ENCODE measurements at regions not wholly inside any gene's neighbourhood (a gene's known extent, or its start where the extent isn't known, plus 50 kb on each side); places are given as distances from the start of the nearest gene placed in this dataset.
A peak's percentile ranks its signal among the peaks of the same experiment; 100 is the strongest.
"Not testable (repeated sequence)": the region's sequence is repeated elsewhere in the genome, so short reads cannot be mapped to it uniquely, and the experiment has no call there.

DNA sequence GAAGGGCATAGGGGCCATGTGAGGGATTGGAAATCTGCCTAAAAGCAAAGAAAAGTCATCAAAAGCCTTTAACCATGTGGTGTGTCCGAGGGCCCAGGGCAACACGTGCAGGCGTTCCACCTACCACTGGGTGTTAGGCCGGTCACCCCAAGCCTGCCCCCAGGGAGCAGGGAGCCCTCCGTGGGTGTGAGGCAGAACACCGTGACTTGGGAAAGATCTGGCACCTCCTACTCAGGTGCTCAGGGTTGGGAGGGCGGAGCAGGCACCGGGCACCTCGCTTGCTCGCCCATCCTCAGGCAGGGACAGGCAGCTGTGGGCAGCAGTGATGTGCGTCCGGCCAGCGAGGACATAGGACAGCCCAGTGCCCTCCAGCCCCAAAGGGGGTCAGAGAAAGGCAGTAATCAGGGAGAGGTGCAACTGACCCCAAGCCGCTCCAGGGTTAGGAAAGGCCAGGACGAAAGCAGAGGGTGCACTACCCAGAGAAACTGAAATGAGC lies 80.7 kb upstream of the CHST15 start:
- Histone ChIP-seq H3K27ac (ENCODE audit: low read depth in 1 of 3, low read length in 2 of 3) (no peak overlapping the region), H3K27me3 (ENCODE audit: control insufficient read depth in 3 of 3, insufficient read depth in 3 of 3, low read length in 3 of 3) (no peaks in the 10 kb centered on the region), H3K4me3 (ENCODE audit: low read depth in 1 of 3, low read length in 3 of 3) (no peak overlapping the region), H3K9me3 (ENCODE audit: control insufficient read depth in 2 of 2, insufficient read depth in 1 of 2, low read depth in 1 of 2, low read length in 1 of 2) (peaks cover 0 to 4% of the 10 kb centered on the region in 2 donors), H3K36me3 (ENCODE audit: control insufficient read depth in 3 of 3, insufficient read depth in 2 of 3, low read depth in 1 of 3, low read length in 3 of 3) (no peaks in the 10 kb centered on the region), H3K4me1 (ENCODE audit: control insufficient read depth in 3 of 3, insufficient read depth in 2 of 3, low read depth in 1 of 3, low read length in 2 of 3) (no peaks in the 10 kb centered on the region)
- 70 to 89% (median 83%) methylated on average over 15 of the region's 15 CpGs for WGBS, 3 donors
- FAIRE-seq, result no peak
- no peak for DNase-seq

DNA sequence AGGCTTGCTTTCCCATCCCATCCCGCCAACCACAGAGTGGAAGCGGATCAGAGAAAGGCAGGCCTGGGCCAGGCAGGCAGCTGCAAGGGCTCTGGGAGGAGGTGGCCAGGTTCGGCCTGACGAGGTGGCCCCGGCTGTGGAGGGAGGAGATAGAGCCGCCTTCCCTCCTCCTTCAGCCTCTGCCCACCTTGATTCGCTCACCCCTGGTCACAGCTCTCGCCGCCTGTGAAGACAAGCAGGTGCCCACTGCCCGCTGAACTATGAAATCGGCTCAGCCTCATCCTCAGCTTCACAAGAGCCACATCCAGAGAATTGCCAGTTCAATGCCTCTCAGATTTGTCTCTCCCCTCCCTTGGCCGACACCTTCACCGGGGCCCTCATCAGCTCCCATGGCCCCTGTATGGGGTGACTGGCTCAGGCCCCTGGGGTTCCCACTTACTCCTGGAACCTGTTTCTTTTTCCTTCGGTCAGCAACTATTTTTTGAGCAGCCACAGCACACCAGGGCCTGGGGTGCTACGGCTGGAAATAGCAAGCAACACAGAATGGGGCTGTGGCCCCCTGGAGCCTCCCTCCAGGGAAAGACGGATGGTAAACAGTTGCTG lies 80.0 kb upstream of the CHST15 start:
- H3K4me3 ChIP-seq (ENCODE audit: low read depth in 1 of 3, low read length in 3 of 3), result no peak overlapping the region
- 86 to 92% (median 90%) methylated on average over 16 of the region's 16 CpGs for WGBS, 3 donors
- no peak for DNase-seq

DNA sequence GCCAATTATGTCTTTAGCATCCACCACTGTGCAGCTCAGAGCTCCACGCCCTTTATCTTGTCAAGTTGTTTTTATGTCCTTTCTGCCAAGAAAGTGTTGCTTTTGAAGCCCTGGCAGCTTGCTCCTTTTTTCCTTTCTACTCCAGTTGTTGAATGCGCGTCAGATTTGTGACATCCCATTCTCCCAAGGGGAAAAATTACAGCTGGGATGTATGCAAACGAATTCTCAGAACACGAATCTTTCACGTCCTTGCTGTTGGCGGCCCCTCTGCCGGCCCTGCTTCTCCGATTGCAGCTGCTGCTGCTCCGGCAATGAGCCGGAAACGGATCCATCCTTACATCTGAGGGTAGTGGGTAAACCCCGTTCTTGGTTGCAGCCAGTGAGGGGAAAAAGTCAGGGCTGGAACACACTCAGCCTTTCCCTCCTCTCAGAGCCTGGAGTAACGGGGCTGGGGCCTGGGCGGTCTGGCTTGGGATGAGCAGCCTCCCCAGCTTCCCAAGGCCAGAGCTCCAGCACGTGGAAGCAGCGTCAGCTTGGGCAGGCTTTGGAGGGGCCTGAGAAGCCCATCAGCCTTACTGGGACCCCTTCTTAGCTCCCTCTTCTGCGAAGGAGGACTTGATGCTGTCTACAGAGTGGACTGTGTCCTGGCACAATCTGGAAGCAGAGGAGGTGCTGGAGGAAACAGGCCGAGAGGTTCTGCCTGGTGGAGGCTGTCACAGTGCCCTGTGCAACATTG lies 79.0 kb upstream of the CHST15 start:
- peak in 1 of 2 donors; percentile 16 for DNase-seq
- no peak overlapping the region for H3K4me3 ChIP-seq (ENCODE audit: low read depth in 1 of 3, low read length in 3 of 3)
- H3K27me3 ChIP-seq (ENCODE audit: control insufficient read depth in 3 of 3, insufficient read depth in 3 of 3, low read length in 3 of 3), result no peaks in the 10 kb centered on the region
- peaks cover 0 to 4% of the 10 kb centered on the region in 2 donors for H3K9me3 ChIP-seq (ENCODE audit: control insufficient read depth in 2 of 2, insufficient read depth in 1 of 2, low read depth in 1 of 2, low read length in 1 of 2)
- no peaks in the 10 kb centered on the region for H3K36me3 ChIP-seq (ENCODE audit: control insufficient read depth in 3 of 3, insufficient read depth in 2 of 3, low read depth in 1 of 3, low read length in 3 of 3)
- 74 to 84% (median 80%) methylated on average over 19 of the region's 19 CpGs for WGBS, 3 donors
- FAIRE-seq, result no peak
- peak overlapping the region in 1 of 3 donors; percentile 55 for H3K27ac ChIP-seq (ENCODE audit: low read depth in 1 of 3, low read length in 2 of 3)
- no peaks in the 10 kb centered on the region for H3K4me1 ChIP-seq (ENCODE audit: control insufficient read depth in 3 of 3, insufficient read depth in 2 of 3, low read depth in 1 of 3, low read length in 2 of 3)

More for the DNA sequence above, 80.0 kb upstream of the CHST15 start:
- peaks cover 0 to 4% of the 10 kb centered on the region in 2 donors for H3K9me3 ChIP-seq (ENCODE audit: control insufficient read depth in 2 of 2, insufficient read depth in 1 of 2, low read depth in 1 of 2, low read length in 1 of 2)
- H3K27me3 ChIP-seq (ENCODE audit: control insufficient read depth in 3 of 3, insufficient read depth in 3 of 3, low read length in 3 of 3), result no peaks in the 10 kb centered on the region
- no peaks in the 10 kb centered on the region for H3K36me3 ChIP-seq (ENCODE audit: control insufficient read depth in 3 of 3, insufficient read depth in 2 of 3, low read depth in 1 of 3, low read length in 3 of 3)
- H3K4me1 ChIP-seq (ENCODE audit: control insufficient read depth in 3 of 3, insufficient read depth in 2 of 3, low read depth in 1 of 3, low read length in 2 of 3), result no peaks in the 10 kb centered on the region
- H3K27ac ChIP-seq (ENCODE audit: low read depth in 1 of 3, low read length in 2 of 3), result peak overlapping the region in 1 of 3 donors; percentile 55
- FAIRE-seq, result no peak

DNA sequence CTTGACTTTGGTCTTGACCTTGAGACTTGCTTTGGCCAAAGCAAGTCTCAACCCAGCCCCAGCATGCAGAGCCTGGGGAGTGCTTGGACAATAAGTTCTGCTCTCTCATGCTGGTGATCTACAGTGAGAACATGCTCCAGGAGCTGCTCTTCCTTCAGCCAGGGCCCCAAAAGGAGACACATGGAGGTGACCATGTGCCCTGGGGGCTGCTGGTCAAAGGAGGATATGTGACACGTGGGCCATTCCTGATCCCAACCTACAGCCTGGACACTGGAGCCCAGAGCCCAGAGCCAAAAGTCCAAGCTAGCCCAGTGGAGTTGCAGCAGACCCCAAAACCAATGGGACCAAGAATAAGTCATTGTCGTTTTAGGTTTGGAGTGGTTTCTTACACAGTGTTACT lies 78.2 kb upstream of the CHST15 start:
- no peak overlapping the region for H3K4me3 ChIP-seq (ENCODE audit: low read depth in 1 of 3, low read length in 3 of 3)
- no peaks in the 10 kb centered on the region for H3K36me3 ChIP-seq (ENCODE audit: control insufficient read depth in 3 of 3, insufficient read depth in 2 of 3, low read depth in 1 of 3, low read length in 3 of 3)
- 65 to 87% (median 83%) methylated on average over 2 of the region's 2 CpGs for WGBS, 3 donors
- FAIRE-seq (no peak), DNase-seq (no peak)
- no peaks in the 10 kb centered on the region for H3K27me3 ChIP-seq (ENCODE audit: control insufficient read depth in 3 of 3, insufficient read depth in 3 of 3, low read length in 3 of 3)
- no peak overlapping the region for H3K27ac ChIP-seq (ENCODE audit: low read depth in 1 of 3, low read length in 2 of 3)
- peaks cover 0 to 4% of the 10 kb centered on the region in 2 donors for H3K9me3 ChIP-seq (ENCODE audit: control insufficient read depth in 2 of 2, insufficient read depth in 1 of 2, low read depth in 1 of 2, low read length in 1 of 2)
- no peaks in the 10 kb centered on the region for H3K4me1 ChIP-seq (ENCODE audit: control insufficient read depth in 3 of 3, insufficient read depth in 2 of 3, low read depth in 1 of 3, low read length in 2 of 3)

DNA sequence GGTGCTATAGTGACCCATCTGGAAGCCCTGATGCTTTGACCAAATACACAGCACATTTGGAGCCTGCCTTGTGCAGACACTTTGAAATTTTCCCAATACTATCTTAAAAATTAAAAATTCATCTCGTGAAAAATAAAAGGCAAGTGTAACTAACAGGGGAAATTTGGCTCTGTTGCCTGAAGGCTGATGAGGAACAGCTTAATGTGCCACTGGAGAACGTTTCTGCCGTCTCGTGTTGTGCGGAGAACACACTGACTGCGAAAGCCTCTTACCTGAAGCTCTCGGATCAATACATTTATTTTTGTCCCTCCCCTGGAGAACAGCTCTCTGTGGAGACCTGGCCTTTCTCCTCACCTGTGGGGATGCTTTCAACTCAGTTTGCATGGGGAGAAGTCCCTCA lies 77.2 kb upstream of the CHST15 start:
- DNase-seq, result no peak
- Histone ChIP-seq H3K4me1 (ENCODE audit: control insufficient read depth in 3 of 3, insufficient read depth in 2 of 3, low read depth in 1 of 3, low read length in 2 of 3) (no peaks in the 10 kb centered on the region), H3K4me3 (ENCODE audit: low read depth in 1 of 3, low read length in 3 of 3) (no peak overlapping the region), H3K36me3 (ENCODE audit: control insufficient read depth in 3 of 3, insufficient read depth in 2 of 3, low read depth in 1 of 3, low read length in 3 of 3) (no peaks in the 10 kb centered on the region), H3K27ac (ENCODE audit: low read depth in 1 of 3, low read length in 2 of 3) (no peak overlapping the region), H3K27me3 (ENCODE audit: control insufficient read depth in 3 of 3, insufficient read depth in 3 of 3, low read length in 3 of 3) (no peaks in the 10 kb centered on the region), H3K9me3 (ENCODE audit: control insufficient read depth in 2 of 2, insufficient read depth in 1 of 2, low read depth in 1 of 2, low read length in 1 of 2) (peaks cover 0 to 4% of the 10 kb centered on the region in 2 donors)
- WGBS, 3 donors, result 79 to 88% (median 80%) methylated on average over 7 of the region's 7 CpGs
- FAIRE-seq, result no peak

DNA sequence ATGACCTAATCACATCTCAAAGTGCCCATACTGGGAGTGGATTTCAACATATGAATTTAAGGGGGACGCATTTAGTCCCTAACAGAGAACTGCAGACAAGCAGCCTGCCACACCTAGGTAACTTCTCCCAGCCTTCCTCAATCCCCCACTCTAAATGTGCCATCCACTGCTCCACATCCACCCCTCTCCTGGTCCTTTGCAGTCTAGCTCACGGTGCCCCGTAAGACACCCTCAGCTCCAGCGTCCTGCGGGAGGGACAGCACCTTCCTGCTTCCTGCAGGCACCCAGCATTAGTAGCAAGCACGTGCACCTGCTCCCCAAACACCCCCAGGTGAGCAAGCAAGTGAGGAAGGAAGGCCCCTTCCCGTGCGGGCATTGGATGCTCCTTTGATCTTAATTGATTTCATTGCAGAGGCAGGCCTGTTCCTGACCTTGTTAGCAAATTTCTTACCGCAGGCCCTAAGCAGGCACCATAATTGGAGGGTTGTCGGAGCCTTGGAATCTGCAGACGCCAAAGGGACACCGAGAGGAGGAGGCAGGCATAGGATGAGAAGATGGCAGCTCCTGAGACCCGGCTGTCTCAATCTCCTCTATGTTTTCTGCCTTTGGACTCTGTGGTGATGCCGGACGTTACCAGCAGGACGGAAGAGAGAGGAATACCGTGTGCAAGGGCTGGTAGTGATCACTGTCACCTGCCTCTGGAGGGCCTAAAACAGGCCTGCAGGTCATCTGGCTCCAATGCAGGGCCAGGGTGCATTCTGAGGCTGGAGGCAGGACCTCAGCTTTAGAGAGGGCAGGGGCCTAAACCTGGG lies 75.8 kb upstream of the CHST15 start:
- WGBS, 3 donors, result 80 to 90% (median 81%) methylated on average over 17 of the region's 17 CpGs
- Histone ChIP-seq H3K4me3 (ENCODE audit: low read depth in 1 of 3, low read length in 3 of 3) (no peak overlapping the region), H3K27ac (ENCODE audit: low read depth in 1 of 3, low read length in 2 of 3) (no peak overlapping the region), H3K36me3 (ENCODE audit: control insufficient read depth in 3 of 3, insufficient read depth in 2 of 3, low read depth in 1 of 3, low read length in 3 of 3) (no peaks in the 10 kb centered on the region), H3K27me3 (ENCODE audit: control insufficient read depth in 3 of 3, insufficient read depth in 3 of 3, low read length in 3 of 3) (peaks cover 0 to 2% (median 0%) of the 10 kb centered on the region in 3 donors), H3K9me3 (ENCODE audit: control insufficient read depth in 2 of 2, insufficient read depth in 1 of 2, low read depth in 1 of 2, low read length in 1 of 2) (peaks cover 0 to 4% of the 10 kb centered on the region in 2 donors), H3K4me1 (ENCODE audit: control insufficient read depth in 3 of 3, insufficient read depth in 2 of 3, low read depth in 1 of 3, low read length in 2 of 3) (no peaks in the 10 kb centered on the region)
- FAIRE-seq, result no peak
- no peak for DNase-seq

DNA sequence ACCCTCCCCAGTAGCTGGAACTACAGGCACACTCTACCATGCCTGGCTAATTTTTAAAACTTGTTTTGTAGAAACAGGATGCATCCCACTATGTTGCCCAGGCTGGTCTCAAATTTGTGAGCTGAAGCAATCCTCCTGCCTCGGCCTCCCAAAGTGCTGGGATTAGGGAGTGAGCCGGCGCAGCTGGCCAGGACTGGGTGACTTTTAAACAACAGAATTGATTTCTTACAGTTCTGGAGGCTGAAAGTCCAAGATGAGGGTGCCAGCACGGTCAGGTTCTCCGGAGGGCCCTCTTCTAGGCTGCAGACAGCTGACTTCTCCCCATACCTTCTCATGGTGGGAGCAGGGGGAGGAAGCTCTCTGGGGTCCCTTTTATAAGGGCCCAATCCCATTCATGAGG lies 75.2 kb upstream of the CHST15 start:
- Histone ChIP-seq H3K9me3 (ENCODE audit: control insufficient read depth in 2 of 2, insufficient read depth in 1 of 2, low read depth in 1 of 2, low read length in 1 of 2) (peaks cover 0 to 4% of the 10 kb centered on the region in 2 donors), H3K27me3 (ENCODE audit: control insufficient read depth in 3 of 3, insufficient read depth in 3 of 3, low read length in 3 of 3) (peaks cover 0 to 2% (median 0%) of the 10 kb centered on the region in 3 donors), H3K4me1 (ENCODE audit: control insufficient read depth in 3 of 3, insufficient read depth in 2 of 3, low read depth in 1 of 3, low read length in 2 of 3) (no peaks in the 10 kb centered on the region), H3K36me3 (ENCODE audit: control insufficient read depth in 3 of 3, insufficient read depth in 2 of 3, low read depth in 1 of 3, low read length in 3 of 3) (no peaks in the 10 kb centered on the region), H3K4me3 (ENCODE audit: low read depth in 1 of 3, low read length in 3 of 3) (no peak overlapping the region), H3K27ac (ENCODE audit: low read depth in 1 of 3, low read length in 2 of 3) (no peak overlapping the region)
- DNase-seq, result no peak
- FAIRE-seq, result no peak
- 78 to 88% (median 83%) methylated on average over 5 of the region's 5 CpGs for WGBS, 3 donors

DNA sequence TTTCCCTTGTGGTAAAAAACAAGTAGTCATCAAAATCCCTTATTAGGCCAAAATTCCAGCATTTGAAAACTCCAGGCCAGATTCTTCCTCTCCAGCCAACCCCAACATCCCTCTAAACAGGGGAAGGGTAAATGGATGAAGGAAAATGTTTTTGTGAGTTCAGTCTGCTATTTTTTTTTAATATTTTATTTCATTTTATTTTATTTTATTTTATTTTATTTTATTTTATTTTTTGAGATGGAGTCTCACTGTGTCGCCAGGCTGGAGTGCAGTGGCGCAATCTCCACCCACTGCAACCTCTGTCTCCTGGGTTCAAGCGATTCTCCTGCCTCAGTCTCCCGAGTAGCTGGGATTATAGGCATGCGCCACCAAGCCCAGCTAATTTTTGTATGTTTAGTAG lies 74.5 kb upstream of the CHST15 start:
- H3K27me3 ChIP-seq (ENCODE audit: control insufficient read depth in 3 of 3, insufficient read depth in 3 of 3, low read length in 3 of 3); H3K9me3 ChIP-seq (ENCODE audit: control insufficient read depth in 2 of 2, insufficient read depth in 1 of 2, low read depth in 1 of 2, low read length in 1 of 2); H3K4me1 ChIP-seq (ENCODE audit: control insufficient read depth in 3 of 3, insufficient read depth in 2 of 3, low read depth in 1 of 3, low read length in 2 of 3); H3K4me3 ChIP-seq (ENCODE audit: low read depth in 1 of 3, low read length in 3 of 3); DNase-seq; FAIRE-seq; H3K36me3 ChIP-seq (ENCODE audit: control insufficient read depth in 3 of 3, insufficient read depth in 2 of 3, low read depth in 1 of 3, low read length in 3 of 3); H3K27ac ChIP-seq (ENCODE audit: low read depth in 1 of 3, low read length in 2 of 3): not testable (repeated sequence)
- 92 to 96% (median 94%) methylated on average over 5 of the region's 5 CpGs for WGBS, 3 donors

Measured in small intestine (tissue), 7 donors.